GM23338 (cell line): ENCODE measurements at regions not wholly inside any gene's neighbourhood (a gene's known extent, or its start where the extent isn't known, plus 50 kb on each side); places are given as distances from the start of the nearest gene placed in this dataset.
A peak's percentile ranks its signal among the peaks of the same experiment; 100 is the strongest.

Source experiments
- ATAC-seq: fragments of 200-7000 bp; cut with Tn5 transposase; 3 replicates; pipeline ENCODE4 v1.9.1; 2020
- DNase-seq: peaks from one replicate; pipeline ENCODE4 v3.0.0-alpha.2; 2015; ENCODE audit warnings: low spot score
- H2AFZ ChIP-seq: fragments of 200-600 bp; sonication (generic); 2 replicates; pipeline ENCODE4 v1.8.0; 2016; ENCODE audit warnings: antibody characterized with exemption, mild to moderate bottlenecking, moderate library complexity
- H3F3A ChIP-seq: fragments of 200-600 bp; sonication (generic); replicated peaks from 2 replicates; pipeline ENCODE4 v1.8.0; 2017; ENCODE audit warnings: antibody characterized with exemption, mixed run types, low read depth
- H3K27ac ChIP-seq: fragments of 200-600 bp; sonication (generic); 2 replicates; pipeline ENCODE4 v1.6.1; 2016; ENCODE audit warnings: low read depth
- H3K27me3 ChIP-seq: fragments of 200-600 bp; sonication (generic); 2 replicates; pipeline ENCODE4 v1.8.0; 2016; ENCODE audit warnings: mild to moderate bottlenecking, mixed run types, moderate library complexity; ENCODE audit not compliant: insufficient read depth
- H3K36me3 ChIP-seq: fragments of 200-600 bp; sonication (generic); 2 replicates; pipeline ENCODE4 v1.8.0; 2016; ENCODE audit warnings: mild to moderate bottlenecking; ENCODE audit not compliant: insufficient read depth
- H3K4me1 ChIP-seq: fragments of 200-600 bp; sonication (generic); 2 replicates; pipeline ENCODE4 v1.8.0; 2016; ENCODE audit warnings: mild to moderate bottlenecking, moderate library complexity; ENCODE audit not compliant: insufficient read depth
- H3K4me2 ChIP-seq: fragments of 200-600 bp; sonication (generic); 2 replicates; pipeline ENCODE4 v1.7.1; 2017; ENCODE audit warnings: mixed run types
- H3K4me3 ChIP-seq: fragments of 200-600 bp; sonication (generic); 2 replicates; pipeline ENCODE4 v1.6.1; 2016; ENCODE audit warnings: mixed run types
- H3K79me2 ChIP-seq: fragments of 200-600 bp; sonication (generic); replicated peaks from 2 replicates; pipeline ENCODE4 v1.8.0; 2017; ENCODE audit warnings: mild to moderate bottlenecking; ENCODE audit not compliant: insufficient read depth
- H3K9me2 ChIP-seq: fragments of 200-600 bp; sonication (generic); 2 replicates; pipeline ENCODE4 v1.8.0; 2017; ENCODE audit not compliant: insufficient read depth
- H4K20me1 ChIP-seq: fragments of 200-600 bp; sonication (generic); replicated peaks from 2 replicates; pipeline ENCODE4 v1.8.0; 2017; ENCODE audit warnings: mild to moderate bottlenecking; ENCODE audit not compliant: insufficient read depth
- H3K27ac Mint-ChIP-seq: 2 replicates; pipeline ENCODE4 v1.8.0; 2020; ENCODE audit warnings: inconsistent platforms, mild to moderate bottlenecking, moderate library complexity, mixed read lengths
- H3K27me3 Mint-ChIP-seq: 3 replicates; pipeline ENCODE4 v1.8.0; 2022; ENCODE audit warnings: low read depth, mild to moderate bottlenecking, moderate library complexity, mixed read lengths, inconsistent platforms; ENCODE audit not compliant: insufficient read depth, poor library complexity
- H3K36me3 Mint-ChIP-seq: 3 replicates; pipeline ENCODE4 v1.8.0; 2021; ENCODE audit warnings: low read depth, mild to moderate bottlenecking, inconsistent platforms, moderate library complexity, mixed read lengths
- H3K4me1 Mint-ChIP-seq: 3 replicates; pipeline ENCODE4 v1.8.0; 2020; ENCODE audit warnings: mild to moderate bottlenecking, inconsistent platforms, mixed read lengths
- H3K4me3 Mint-ChIP-seq: 3 replicates; pipeline ENCODE4 v1.8.0; 2021; ENCODE audit warnings: moderate library complexity, mild to moderate bottlenecking, inconsistent platforms, mixed read lengths
- H3K9me3 Mint-ChIP-seq: 3 replicates; pipeline ENCODE4 v1.8.0; 2020; ENCODE audit warnings: moderate library complexity, mild to moderate bottlenecking, inconsistent platforms, mixed read lengths
- CREB1 ChIP-seq: fragments of 250-450 bp; sonication (Bioruptor Pico); IDR thresholded peaks from 2 replicates; pipeline ENCODE4 v1.5.0; 2020; ENCODE audit warnings: low read depth, mild to moderate bottlenecking, moderate library complexity
- EZH2 ChIP-seq: fragments of 200-600 bp; sonication (generic); IDR thresholded peaks from one replicate; pipeline ENCODE4 v1.8.0; 2017; ENCODE audit warnings: antibody characterized with exemption, mild to moderate bottlenecking, low read depth; ENCODE audit not compliant: unreplicated experiment
- EZH2phosphoT487 ChIP-seq: fragments of 200-600 bp; sonication (generic); IDR thresholded peaks from one replicate; pipeline ENCODE4 v1.8.1; 2018; ENCODE audit warnings: antibody characterized with exemption; ENCODE audit not compliant: unreplicated experiment
- NANOG ChIP-seq: IDR thresholded peaks from 2 replicates; pipeline ENCODE4 v1.6.1; 2016; ENCODE audit warnings: antibody characterized with exemption, borderline replicate concordance
- STAT1 ChIP-seq: IDR thresholded peaks from one replicate; pipeline ENCODE4 v1.6.1; 2016; ENCODE audit warnings: antibody characterized with exemption; ENCODE audit not compliant: unreplicated experiment
- ZNF114 ChIP-seq: fragments of 250-450 bp; sonication (Bioruptor Pico); IDR thresholded peaks from 2 replicates; pipeline ENCODE4 v1.5.0; 2020; ENCODE audit warnings: mild to moderate bottlenecking, moderate library complexity
- TF ChIP-seq, protein P1 (sequence below): IDR thresholded peaks from one replicate; pipeline ENCODE4 v1.6.1; 2018; ENCODE audit warnings: antibody characterized with exemption; ENCODE audit not compliant: unreplicated experiment
- TF ChIP-seq, protein P2 (sequence below), 2 experiments: fragments of 200-600 bp in 1 of 2; sonication (generic) in 1 of 2; conservative IDR thresholded peaks; 2 replicates each; pipeline versions ENCODE4 v1.5.1 to v1.6.1; 2016 to 2017; ENCODE audit warnings: antibody characterized with exemption in 2 of 2, low read depth in 2 of 2, mild to moderate bottlenecking in 2 of 2, moderate library complexity in 1 of 2
- TF ChIP-seq, protein P3 (sequence below): IDR thresholded peaks from 2 replicates; pipeline ENCODE4 v1.6.1; 2016; ENCODE audit warnings: antibody characterized with exemption
- TF ChIP-seq, protein P4 (sequence below): fragments of 250-450 bp; sonication (Bioruptor Pico); IDR thresholded peaks from 2 replicates; pipeline ENCODE4 v1.5.0; 2020; ENCODE audit warnings: mild to moderate bottlenecking, moderate library complexity

DNA sequence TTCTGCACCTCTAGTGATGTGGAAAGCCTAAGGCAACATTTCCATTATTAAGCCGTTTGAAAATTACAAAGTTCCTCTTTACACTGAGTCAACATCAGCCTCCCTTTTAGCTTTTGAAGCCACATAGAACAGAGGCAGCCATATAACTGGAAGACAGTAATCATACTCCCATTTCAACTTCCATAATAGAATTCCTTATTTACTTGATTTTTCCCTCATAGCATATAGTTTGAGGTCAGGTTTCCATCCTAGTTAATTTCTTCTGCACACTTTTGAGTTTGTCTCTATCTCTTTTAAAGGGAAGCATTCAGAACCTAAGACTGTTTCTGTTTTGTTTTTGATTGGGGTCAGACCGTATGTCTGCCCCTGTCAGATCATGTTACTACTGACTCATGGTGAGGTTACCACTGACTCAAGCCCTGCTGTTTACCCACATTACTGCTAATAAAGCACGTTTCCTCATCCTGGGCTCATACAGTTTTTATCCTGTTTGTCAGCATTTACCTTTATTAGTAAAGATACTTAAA is 161.0 kb downstream of the SLC38A4 start (continued):
- TF ChIP-seq, protein P1, sequence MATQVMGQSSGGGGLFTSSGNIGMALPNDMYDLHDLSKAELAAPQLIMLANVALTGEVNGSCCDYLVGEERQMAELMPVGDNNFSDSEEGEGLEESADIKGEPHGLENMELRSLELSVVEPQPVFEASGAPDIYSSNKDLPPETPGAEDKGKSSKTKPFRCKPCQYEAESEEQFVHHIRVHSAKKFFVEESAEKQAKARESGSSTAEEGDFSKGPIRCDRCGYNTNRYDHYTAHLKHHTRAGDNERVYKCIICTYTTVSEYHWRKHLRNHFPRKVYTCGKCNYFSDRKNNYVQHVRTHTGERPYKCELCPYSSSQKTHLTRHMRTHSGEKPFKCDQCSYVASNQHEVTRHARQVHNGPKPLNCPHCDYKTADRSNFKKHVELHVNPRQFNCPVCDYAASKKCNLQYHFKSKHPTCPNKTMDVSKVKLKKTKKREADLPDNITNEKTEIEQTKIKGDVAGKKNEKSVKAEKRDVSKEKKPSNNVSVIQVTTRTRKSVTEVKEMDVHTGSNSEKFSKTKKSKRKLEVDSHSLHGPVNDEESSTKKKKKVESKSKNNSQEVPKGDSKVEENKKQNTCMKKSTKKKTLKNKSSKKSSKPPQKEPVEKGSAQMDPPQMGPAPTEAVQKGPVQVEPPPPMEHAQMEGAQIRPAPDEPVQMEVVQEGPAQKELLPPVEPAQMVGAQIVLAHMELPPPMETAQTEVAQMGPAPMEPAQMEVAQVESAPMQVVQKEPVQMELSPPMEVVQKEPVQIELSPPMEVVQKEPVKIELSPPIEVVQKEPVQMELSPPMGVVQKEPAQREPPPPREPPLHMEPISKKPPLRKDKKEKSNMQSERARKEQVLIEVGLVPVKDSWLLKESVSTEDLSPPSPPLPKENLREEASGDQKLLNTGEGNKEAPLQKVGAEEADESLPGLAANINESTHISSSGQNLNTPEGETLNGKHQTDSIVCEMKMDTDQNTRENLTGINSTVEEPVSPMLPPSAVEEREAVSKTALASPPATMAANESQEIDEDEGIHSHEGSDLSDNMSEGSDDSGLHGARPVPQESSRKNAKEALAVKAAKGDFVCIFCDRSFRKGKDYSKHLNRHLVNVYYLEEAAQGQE, result no peak
- no peak for TF ChIP-seq ZNF114
- TF ChIP-seq STAT1, result no peak
- no peak for TF ChIP-seq CREB1 (CRISPR knock-in tag)
- TF ChIP-seq, protein P2, sequence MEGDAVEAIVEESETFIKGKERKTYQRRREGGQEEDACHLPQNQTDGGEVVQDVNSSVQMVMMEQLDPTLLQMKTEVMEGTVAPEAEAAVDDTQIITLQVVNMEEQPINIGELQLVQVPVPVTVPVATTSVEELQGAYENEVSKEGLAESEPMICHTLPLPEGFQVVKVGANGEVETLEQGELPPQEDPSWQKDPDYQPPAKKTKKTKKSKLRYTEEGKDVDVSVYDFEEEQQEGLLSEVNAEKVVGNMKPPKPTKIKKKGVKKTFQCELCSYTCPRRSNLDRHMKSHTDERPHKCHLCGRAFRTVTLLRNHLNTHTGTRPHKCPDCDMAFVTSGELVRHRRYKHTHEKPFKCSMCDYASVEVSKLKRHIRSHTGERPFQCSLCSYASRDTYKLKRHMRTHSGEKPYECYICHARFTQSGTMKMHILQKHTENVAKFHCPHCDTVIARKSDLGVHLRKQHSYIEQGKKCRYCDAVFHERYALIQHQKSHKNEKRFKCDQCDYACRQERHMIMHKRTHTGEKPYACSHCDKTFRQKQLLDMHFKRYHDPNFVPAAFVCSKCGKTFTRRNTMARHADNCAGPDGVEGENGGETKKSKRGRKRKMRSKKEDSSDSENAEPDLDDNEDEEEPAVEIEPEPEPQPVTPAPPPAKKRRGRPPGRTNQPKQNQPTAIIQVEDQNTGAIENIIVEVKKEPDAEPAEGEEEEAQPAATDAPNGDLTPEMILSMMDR (conservative IDR thresholded peaks at IDR 0.05; ENCODE audit: low read depth in 2 of 2), result no peak

DNA sequence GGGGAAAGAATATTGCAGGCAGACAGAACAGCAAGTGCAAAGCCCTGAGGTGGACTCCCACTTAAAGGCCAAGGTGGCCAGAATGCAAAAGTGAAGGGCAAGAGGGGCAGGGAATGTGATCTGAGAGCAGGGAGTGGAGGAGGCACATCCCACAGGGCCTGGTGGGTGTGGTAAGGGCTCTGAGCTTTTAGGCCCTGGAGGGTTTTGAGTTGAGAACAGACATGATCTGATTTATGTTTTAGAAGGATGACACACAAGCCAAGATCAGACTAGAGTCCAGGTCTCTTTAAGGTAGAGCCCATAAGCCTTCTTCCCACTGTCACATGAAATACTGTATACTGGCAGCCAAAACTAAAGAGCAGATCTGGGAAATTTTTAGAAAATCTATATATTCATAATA is 162.5 kb downstream of the SLC38A4 start:
- Mint-ChIP-seq H3K9me3 (peaks cover 5% of the 10 kb centered on the region), H3K27ac (peak overlapping the region; percentile 22; the same call in 1 of the 2 replicates), H3K4me1 (peaks cover 39% of the 10 kb centered on the region), H3K4me3 (no peak overlapping the region), H3K36me3 (peaks cover 8% of the 10 kb centered on the region), H3K27me3 (peaks cover under 1% of the 10 kb centered on the region)
- Histone ChIP-seq H3K4me1 (peaks cover 24% of the 10 kb centered on the region), H3K27me3 (no peaks in the 10 kb centered on the region), H4K20me1 (no peaks in the 10 kb centered on the region), H3K27ac (no peak overlapping the region), H3K79me2 (0 out of 2 replicates have a peak, but pooled peaks cover 8% of the 10 kb centered on the region), H3K4me2 (no peak overlapping the region), H3K9me2 (no peaks in the 10 kb centered on the region), H3F3A (no peaks in the 10 kb centered on the region), H3K36me3 (peaks cover 6% of the 10 kb centered on the region; the same call in 1 of the 2 replicates), H3K4me3 (no peak overlapping the region), H2AFZ (no peak overlapping the region)
- DNase-seq, result no peak
- no peak for ATAC-seq
- TF ChIP-seq NANOG (no peak), EZH2phosphoT487 (no peak), EZH2 (no peak)
- TF ChIP-seq, protein P3, sequence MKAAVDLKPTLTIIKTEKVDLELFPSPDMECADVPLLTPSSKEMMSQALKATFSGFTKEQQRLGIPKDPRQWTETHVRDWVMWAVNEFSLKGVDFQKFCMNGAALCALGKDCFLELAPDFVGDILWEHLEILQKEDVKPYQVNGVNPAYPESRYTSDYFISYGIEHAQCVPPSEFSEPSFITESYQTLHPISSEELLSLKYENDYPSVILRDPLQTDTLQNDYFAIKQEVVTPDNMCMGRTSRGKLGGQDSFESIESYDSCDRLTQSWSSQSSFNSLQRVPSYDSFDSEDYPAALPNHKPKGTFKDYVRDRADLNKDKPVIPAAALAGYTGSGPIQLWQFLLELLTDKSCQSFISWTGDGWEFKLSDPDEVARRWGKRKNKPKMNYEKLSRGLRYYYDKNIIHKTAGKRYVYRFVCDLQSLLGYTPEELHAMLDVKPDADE, result no peak
- TF ChIP-seq, protein P4, sequence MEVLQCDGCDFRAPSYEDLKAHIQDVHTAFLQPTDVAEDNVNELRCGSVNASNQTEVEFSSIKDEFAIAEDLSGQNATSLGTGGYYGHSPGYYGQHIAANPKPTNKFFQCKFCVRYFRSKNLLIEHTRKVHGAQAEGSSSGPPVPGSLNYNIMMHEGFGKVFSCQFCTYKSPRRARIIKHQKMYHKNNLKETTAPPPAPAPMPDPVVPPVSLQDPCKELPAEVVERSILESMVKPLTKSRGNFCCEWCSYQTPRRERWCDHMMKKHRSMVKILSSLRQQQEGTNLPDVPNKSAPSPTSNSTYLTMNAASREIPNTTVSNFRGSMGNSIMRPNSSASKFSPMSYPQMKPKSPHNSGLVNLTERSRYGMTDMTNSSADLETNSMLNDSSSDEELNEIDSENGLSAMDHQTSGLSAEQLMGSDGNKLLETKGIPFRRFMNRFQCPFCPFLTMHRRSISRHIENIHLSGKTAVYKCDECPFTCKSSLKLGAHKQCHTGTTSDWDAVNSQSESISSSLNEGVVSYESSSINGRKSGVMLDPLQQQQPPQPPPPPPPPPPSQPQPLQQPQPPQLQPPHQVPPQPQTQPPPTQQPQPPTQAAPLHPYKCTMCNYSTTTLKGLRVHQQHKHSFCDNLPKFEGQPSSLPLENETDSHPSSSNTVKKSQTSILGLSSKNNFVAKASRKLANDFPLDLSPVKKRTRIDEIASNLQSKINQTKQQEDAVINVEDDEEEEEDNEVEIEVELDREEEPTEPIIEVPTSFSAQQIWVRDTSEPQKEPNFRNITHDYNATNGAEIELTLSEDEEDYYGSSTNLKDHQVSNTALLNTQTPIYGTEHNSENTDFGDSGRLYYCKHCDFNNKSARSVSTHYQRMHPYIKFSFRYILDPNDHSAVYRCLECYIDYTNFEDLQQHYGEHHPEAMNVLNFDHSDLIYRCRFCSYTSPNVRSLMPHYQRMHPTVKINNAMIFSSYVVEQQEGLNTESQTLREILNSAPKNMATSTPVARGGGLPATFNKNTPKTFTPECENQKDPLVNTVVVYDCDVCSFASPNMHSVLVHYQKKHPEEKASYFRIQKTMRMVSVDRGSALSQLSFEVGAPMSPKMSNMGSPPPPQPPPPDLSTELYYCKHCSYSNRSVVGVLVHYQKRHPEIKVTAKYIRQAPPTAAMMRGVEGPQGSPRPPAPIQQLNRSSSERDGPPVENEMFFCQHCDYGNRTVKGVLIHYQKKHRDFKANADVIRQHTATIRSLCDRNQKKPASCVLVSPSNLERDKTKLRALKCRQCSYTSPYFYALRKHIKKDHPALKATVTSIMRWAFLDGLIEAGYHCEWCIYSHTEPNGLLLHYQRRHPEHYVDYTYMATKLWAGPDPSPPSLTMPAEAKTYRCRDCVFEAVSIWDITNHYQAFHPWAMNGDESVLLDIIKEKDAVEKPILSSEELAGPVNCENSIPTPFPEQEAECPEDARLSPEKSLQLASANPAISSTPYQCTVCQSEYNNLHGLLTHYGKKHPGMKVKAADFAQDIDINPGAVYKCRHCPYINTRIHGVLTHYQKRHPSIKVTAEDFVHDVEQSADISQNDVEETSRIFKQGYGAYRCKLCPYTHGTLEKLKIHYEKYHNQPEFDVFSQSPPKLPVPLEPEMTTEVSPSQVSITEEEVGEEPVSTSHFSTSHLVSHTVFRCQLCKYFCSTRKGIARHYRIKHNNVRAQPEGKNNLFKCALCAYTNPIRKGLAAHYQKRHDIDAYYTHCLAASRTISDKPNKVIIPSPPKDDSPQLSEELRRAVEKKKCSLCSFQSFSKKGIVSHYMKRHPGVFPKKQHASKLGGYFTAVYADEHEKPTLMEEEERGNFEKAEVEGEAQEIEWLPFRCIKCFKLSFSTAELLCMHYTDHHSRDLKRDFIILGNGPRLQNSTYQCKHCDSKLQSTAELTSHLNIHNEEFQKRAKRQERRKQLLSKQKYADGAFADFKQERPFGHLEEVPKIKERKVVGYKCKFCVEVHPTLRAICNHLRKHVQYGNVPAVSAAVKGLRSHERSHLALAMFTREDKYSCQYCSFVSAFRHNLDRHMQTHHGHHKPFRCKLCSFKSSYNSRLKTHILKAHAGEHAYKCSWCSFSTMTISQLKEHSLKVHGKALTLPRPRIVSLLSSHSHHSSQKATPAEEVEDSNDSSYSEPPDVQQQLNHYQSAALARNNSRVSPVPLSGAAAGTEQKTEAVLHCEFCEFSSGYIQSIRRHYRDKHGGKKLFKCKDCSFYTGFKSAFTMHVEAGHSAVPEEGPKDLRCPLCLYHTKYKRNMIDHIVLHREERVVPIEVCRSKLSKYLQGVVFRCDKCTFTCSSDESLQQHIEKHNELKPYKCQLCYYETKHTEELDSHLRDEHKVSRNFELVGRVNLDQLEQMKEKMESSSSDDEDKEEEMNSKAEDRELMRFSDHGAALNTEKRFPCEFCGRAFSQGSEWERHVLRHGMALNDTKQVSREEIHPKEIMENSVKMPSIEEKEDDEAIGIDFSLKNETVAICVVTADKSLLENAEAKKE, result no peak
